Aorta (tissue), 5 donors: ENCODE measurements at regions not wholly inside any gene's neighbourhood (a gene's known extent, or its start where the extent isn't known, plus 50 kb on each side); places are given as distances from the start of the nearest gene placed in this dataset.
"Not testable (repeated sequence)": the region's sequence is repeated elsewhere in the genome, so short reads cannot be mapped to it uniquely, and the experiment has no call there.

Source experiments
- ATAC-seq: fragments of 200-7000 bp; cut with Tn5 transposase; one replicate; pipeline ENCODE4 v1.9.1; 2022; ENCODE audit warnings: moderate library complexity; ENCODE audit not compliant: low FRiP score
- DNase-seq, 2 donors: peaks; one replicate each; pipeline ENCODE4 v3.0.0-alpha.2; 2020
- H3K27ac ChIP-seq, 2 donors: one replicate each; pipeline ENCODE4 v1.5.1; 2013; ENCODE audit warnings: low read length in 2 of 2, mild to moderate bottlenecking in 2 of 2, moderate library complexity in 2 of 2, control low read depth in 1 of 2, inconsistent platforms in 1 of 2, low read depth in 1 of 2
- H3K27me3 ChIP-seq, 2 donors: one replicate each; pipeline ENCODE4 v1.6.1; 2013; ENCODE audit warnings: control low read depth in 1 of 2, low read length in 1 of 2, mild to moderate bottlenecking in 1 of 2, moderate library complexity in 1 of 2; ENCODE audit not compliant: insufficient read depth in 2 of 2, control insufficient read depth in 1 of 2
- H3K36me3 ChIP-seq, 2 donors: one replicate each; pipeline ENCODE4 v1.6.1; 2013; ENCODE audit warnings: control low read depth in 1 of 2, low read length in 1 of 2, mild to moderate bottlenecking in 1 of 2; ENCODE audit not compliant: insufficient read depth in 2 of 2, control insufficient read depth in 1 of 2
- H3K4me1 ChIP-seq, 2 donors: one replicate each; pipeline ENCODE4 v1.6.1; 2013; ENCODE audit warnings: low read length in 2 of 2, control low read depth in 1 of 2, mild to moderate bottlenecking in 1 of 2, moderate library complexity in 1 of 2; ENCODE audit not compliant: insufficient read depth in 2 of 2, control insufficient read depth in 1 of 2
- H3K4me3 ChIP-seq, 2 donors: one replicate each; pipeline ENCODE4 v1.5.1; 2013; ENCODE audit warnings: low read length in 2 of 2, control low read depth in 1 of 2, mild to moderate bottlenecking in 1 of 2
- H3K9me3 ChIP-seq: one replicate; pipeline ENCODE4 v1.6.1; 2013; ENCODE audit warnings: mild to moderate bottlenecking, low read length; ENCODE audit not compliant: control insufficient read depth
- WGBS, 2 donors: extraction: QIAGEN DNeasy Blood & Tissue Kit; methylation state at CpG; one replicate each; pipeline ENCODE4 v1.1.7; 2013; 5-methylcytosine and 5-hydroxymethylcytosine counted together
- intact Hi-C, 2 donors: fragments of 100-400 bp; cut with DNase I; formaldehyde crosslinking; loops; one replicate each; pipeline versions ENCODE4 v1.14.2 to v1.15.0; 2022
- donor health status: healthy with polysubstance abuse.
- donor health status: Bipolar disorder and iron deficiency.
- donor health status: DM: no; HTN: no; CAD: no.
- donor health status: DM: no; HTN: no; CAD: no.
- donor health status: DM: yes; HTN: yes; CAD: no.

DNA sequence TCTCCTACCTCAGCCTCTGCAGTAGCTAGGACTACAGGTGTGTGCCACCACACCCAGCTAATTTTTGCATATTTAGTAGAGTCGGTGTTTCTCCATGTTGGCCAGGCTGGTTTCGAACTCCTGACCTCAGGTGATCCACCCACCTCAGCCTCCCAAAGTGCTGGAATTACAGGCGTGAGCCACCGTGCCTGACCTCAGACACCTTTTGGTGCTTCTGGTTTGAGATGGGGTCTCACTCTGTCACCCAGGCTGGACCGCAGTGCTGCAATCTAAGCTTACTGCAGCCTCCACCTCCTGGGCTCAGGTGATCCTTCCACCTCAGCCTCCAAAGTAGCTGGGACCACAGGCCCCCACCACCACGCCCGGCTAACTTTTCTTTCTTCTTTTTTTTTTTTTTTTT, 144.6 kb downstream of the OR4M2 start:
- H3K27ac ChIP-seq, H3K4me1 ChIP-seq, ATAC-seq, H3K36me3 ChIP-seq, intact Hi-C loops, H3K27me3 ChIP-seq, H3K9me3 ChIP-seq, H3K4me3 ChIP-seq: not testable (repeated sequence)
- DNase-seq, result peak in 1 of 2 donors; percentile 71
- WGBS, 2 donors, result 90 to 92% methylated on average over 7 of the region's 7 CpGs

DNA sequence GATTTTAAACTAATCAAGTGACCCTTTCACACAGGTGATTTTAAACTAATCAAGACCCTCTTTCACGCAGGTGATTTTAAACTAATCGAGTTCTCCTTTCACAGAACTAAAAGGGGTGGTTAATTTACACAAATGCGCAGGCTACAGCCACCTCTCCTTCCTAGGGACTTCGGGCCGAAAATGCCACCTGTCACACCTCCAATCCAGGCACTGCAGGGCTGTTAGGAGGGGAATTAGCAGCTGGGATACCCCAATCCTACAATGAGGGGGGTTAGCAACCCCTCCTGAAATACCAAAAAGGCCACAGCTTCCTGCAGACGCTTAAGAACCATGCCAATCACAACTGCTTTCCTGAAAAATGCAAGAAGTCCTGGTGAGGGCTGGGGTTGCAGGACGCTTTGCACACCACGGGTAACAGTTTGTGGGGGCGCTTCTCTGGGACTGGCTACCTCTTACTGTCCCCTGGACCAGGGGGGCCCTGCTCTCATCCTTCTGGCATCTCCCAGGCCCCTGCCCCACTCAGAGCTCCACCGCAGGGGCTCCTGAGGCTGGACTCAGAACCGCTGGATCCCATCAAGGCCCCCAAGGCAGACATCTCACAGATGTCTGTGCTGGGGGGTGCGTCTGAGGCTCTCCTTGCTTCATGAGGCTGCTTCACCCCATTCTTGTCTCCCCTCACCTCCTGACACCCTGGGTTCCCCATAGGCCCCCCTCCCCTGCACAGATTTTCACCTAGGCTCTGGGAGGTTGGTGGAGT, 145.9 kb downstream of the OR4M2 start:
- H3K27me3 ChIP-seq, result no peaks in the 10 kb centered on the region
- no peak overlapping the region for H3K27ac ChIP-seq
- no peak overlapping the region for H3K4me3 ChIP-seq
- no peaks in the 10 kb centered on the region for H3K9me3 ChIP-seq
- 70% methylated on average over 12 of the region's 12 CpGs for WGBS, 2 donors
- peak in 1 of 2 donors; percentile 67 for DNase-seq
- H3K4me1 ChIP-seq, result no peaks in the 10 kb centered on the region
- no peak for ATAC-seq
- no peaks in the 10 kb centered on the region for H3K36me3 ChIP-seq
- intact Hi-C loops, result no loop called here

DNA sequence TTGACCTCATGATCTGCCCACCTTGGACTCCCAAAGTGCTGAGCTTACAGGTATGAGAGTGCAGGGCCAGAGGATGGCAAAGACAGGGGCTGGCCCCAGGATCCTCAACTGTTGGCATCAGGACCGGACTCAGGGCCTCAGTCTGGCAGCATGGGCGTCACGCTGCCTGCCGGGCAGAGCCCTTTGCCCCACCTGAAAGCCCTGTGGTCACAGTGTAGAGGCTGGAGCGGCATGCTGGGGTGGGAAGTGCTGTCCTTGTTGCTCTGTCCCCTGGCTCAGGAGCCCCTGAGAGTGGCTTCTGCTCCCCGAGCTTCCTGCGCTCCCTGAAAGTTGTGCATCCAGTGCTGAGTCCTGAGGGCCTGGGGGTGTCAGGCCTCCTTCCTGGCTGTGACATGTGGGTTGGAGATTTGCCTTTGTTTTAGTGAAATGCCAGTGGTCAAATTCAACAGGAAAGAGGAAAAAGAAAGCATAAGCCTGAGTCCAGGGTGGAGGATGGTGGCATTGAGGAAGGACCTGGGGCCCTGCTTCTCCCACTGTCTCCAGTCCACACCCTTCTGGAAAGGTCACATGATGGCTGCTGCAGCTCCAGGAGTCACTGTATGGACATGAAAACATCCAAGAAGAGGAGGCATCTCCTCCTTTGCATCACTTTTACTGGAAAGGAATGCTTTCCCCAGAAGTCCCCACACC, 147.2 kb downstream of the OR4M2 start:
- DNase-seq, result peak in 1 of 2 donors; percentile 72
- H3K27ac ChIP-seq, result no peak overlapping the region
- 76 to 84% methylated on average over 7 of the region's 7 CpGs for WGBS, 2 donors
- H3K4me1 ChIP-seq, result no peaks in the 10 kb centered on the region
- no peaks in the 10 kb centered on the region for H3K36me3 ChIP-seq
- no peak for ATAC-seq
- intact Hi-C loops, result no loop called here
- H3K9me3 ChIP-seq, result no peaks in the 10 kb centered on the region
- no peaks in the 10 kb centered on the region for H3K27me3 ChIP-seq
- H3K4me3 ChIP-seq, result no peak overlapping the region

DNA sequence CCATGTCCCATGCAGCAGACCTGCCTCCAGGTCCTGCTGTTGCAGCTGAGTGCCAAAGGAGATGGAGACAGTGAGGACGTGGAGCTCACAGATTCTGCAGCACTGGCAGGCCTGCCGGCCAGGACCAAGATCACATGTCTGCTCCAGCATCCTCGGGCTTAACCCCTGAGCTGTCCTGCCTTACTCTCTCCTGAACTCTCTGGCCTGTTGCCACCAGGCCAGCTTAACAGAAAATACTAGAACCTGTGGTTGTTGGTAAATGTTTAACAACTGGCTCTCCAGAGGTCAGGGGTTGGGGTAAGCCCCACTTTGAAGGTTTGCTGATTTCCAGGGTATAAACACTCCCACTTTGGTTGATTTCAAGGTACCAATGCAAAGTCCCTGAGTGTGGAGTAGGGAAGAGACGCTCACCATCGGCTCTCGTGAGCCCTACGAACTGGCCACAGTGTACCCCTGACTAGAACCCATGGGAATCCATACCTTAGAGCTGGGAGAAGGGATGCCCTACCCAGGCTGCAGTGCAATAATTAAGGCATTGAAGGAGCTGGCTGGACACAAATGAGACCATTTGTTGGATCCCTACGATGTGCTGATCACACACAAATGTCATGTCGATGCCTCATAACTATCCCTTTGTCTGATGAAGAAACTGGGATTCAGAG, 147.9 kb downstream of the OR4M2 start:
- peak in 1 of 2 donors; percentile 74 for DNase-seq
- WGBS, 2 donors, result 69 to 75% methylated on average over 9 of the region's 9 CpGs
- intact Hi-C loops, result no loop called here

DNA sequence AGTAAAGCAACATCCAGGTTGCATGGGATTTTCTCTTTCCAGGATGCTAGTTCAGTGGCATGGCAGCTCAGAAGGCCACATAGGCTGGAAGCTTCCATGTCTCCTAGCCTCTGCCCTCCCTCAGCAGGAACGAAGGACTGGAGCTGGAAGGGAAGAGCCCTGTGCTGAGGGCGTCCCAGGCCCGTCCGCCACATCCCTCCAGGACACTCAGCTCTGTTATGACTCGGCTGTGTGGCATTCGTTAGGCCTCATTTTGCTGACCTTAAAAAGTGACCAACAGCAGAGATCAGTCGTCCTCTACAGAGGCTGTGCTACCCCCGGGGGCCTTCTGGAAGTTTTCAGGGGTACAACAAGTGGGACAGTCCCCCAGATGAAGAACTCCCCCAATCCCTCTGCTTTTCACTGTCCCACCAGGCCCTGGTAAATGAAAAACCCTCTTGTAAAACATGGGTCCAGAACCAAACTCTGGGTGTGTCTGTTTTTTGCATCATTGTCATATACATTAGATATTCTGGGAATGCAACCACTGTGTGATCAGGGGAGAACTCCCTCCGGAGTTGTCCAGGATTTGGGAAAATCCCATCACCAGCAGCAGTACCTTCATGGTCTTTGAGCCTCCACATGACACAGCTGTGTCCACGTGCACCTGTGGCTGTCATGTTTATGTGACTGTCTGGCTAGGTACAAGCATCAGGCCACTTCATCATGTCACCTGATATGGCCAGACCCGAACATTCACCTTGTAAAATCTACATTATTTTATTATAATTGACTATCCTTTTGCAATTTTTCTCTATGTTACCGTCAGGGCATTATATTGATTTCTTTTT, 149.9 kb downstream of the OR4M2 start:
- no peak for ATAC-seq
- Histone ChIP-seq H3K27me3 (no peaks in the 10 kb centered on the region), H3K4me1 (no peaks in the 10 kb centered on the region), H3K9me3 (no peaks in the 10 kb centered on the region), H3K36me3 (no peaks in the 10 kb centered on the region), H3K4me3 (no peak overlapping the region), H3K27ac (no peak overlapping the region)
- WGBS, 2 donors, result 57% methylated on average over 12 of the region's 12 CpGs
- intact Hi-C loops, result no loop called here
- DNase-seq, result peak in 1 of 2 donors; percentile 69

More for the DNA sequence above, 147.9 kb downstream of the OR4M2 start:
- no peaks in the 10 kb centered on the region for H3K4me1 ChIP-seq
- no peaks in the 10 kb centered on the region for H3K9me3 ChIP-seq
- H3K27ac ChIP-seq, result no peak overlapping the region
- H3K36me3 ChIP-seq, result no peaks in the 10 kb centered on the region
- H3K27me3 ChIP-seq, result no peaks in the 10 kb centered on the region
- no peak for ATAC-seq
- H3K4me3 ChIP-seq, result no peak overlapping the region

DNA sequence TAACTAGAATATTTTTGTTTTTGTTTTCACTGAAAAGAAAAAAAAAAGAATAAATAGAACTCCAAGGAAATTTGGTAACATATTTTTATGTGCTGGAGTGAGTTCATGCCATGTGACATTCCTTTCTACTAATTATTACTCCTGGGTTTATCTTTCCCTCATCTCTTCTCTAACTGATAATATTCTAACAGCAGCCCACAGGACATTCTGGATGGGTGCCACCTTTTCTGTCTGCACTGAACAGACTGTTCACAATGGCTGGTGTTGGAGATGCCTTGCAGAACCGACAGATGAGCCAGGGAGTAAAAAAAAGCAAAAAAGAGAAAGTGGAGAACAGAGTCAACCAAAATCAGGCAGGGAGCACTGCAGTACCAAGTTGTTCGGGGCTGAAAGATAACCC, 151.3 kb downstream of the OR4M2 start:
- Histone ChIP-seq H3K4me3 (no peak overlapping the region), H3K36me3 (no peaks in the 10 kb centered on the region), H3K27ac (no peak overlapping the region), H3K4me1 (no peaks in the 10 kb centered on the region), H3K9me3 (no peaks in the 10 kb centered on the region), H3K27me3 (no peaks in the 10 kb centered on the region)
- WGBS, 2 donors, result 46 to 50% methylated on average over 2 of the region's 2 CpGs
- ATAC-seq (no peak), DNase-seq (no peak)
- intact Hi-C loops, result no loop called here

DNA sequence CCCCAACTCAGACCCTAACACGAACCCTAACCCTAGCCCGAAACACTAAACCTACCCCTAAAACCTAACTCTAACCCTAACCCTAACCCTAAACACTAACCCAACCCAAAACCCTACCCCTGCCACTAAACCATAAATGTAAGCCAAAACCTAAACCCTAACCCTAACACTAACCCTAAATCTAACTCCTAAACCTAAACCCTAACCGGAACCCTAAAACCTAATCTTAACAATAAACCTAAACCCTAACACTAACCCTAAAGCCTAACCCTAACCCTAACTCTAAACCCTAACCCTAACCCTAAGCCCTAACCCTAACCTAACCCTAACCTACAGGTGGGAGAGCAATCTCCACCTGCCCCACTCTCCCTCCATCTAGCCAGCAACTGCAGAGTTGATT, 152.3 kb downstream of the OR4M2 start:
- Histone ChIP-seq H3K27ac (no peak overlapping the region), H3K36me3 (no peaks in the 10 kb centered on the region), H3K4me1 (no peaks in the 10 kb centered on the region), H3K4me3 (no peak overlapping the region), H3K9me3 (no peaks in the 10 kb centered on the region), H3K27me3 (no peaks in the 10 kb centered on the region)
- WGBS, 2 donors, result 88 to 90% methylated on average over 3 of the region's 3 CpGs
- ATAC-seq (no peak), DNase-seq (no peak)
- intact Hi-C loops, result no loop called here

DNA sequence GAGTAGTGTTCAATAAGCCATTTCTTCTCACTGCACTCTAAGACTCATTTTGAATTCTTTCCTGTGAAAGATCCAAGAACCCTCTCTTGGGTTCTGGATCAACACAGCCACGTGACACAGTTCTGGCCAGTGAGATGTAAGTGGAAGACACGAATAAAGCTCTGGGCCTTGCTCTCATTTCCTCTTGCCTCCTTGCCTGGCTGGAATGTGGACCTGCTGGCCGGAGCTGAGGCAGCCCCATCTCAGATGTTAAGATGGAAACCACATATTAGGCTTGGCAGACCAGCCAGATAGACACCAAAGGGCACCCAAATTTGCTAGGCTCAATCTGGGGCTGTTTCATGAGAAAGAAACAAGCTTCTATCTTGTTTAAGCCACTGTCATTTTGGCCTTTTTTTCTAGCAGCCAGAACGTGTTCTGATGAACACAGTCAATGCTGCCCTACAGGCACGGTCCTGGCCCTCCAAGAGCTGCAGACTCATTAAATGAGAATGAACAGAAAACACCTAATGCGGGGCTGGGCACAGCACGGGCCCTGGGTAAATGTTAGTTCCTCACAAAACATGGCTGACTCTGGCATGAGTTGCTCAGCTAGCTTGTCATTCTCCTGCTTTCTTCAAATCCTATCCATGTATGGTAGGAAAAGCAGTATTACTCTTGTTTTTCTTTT, 155.1 kb downstream of the OR4M2 start:
- H3K4me1 ChIP-seq, intact Hi-C loops, H3K4me3 ChIP-seq, H3K9me3 ChIP-seq, ATAC-seq, H3K27me3 ChIP-seq, H3K36me3 ChIP-seq, H3K27ac ChIP-seq: not testable (repeated sequence)
- peak in 1 of 2 donors; percentile 56 for DNase-seq
- WGBS, 2 donors, result 44 to 49% methylated on average over 7 of the region's 7 CpGs
